Fibroblast of lung (primary cell): ENCODE measurements at regions not wholly inside any gene's neighbourhood (a gene's known extent, or its start where the extent isn't known, plus 50 kb on each side); places are given as distances from the start of the nearest gene placed in this dataset.
A peak's percentile ranks its signal among the peaks of the same experiment; 100 is the strongest.

Source experiments
- DNase-seq, 2 donors: peaks; one replicate each; pipeline versions ENCODE4 v3.0.0 to v3.0.0-alpha.2; 2010; ENCODE audit warnings: low read depth in 2 of 2
- H2AFZ ChIP-seq: 2 replicates; pipeline ENCODE4 v1.5.1; 2012; ENCODE audit warnings: low read length, control low read depth, inconsistent platforms
- H3K27ac ChIP-seq: 2 replicates; pipeline ENCODE4 v1.5.1; 2011; ENCODE audit warnings: low read length, control low read depth; ENCODE audit not compliant: insufficient read depth
- H3K27me3 ChIP-seq: 2 replicates; pipeline ENCODE4 v1.5.1; 2011; ENCODE audit warnings: mild to moderate bottlenecking, low read length; ENCODE audit not compliant: control insufficient read depth, insufficient read depth
- H3K36me3 ChIP-seq: 2 replicates; pipeline ENCODE4 v1.5.1; 2011; ENCODE audit warnings: low read length; ENCODE audit not compliant: control insufficient read depth, insufficient read depth
- H3K4me1 ChIP-seq: 2 replicates; pipeline ENCODE4 v1.5.1; 2011; ENCODE audit warnings: low read length; ENCODE audit not compliant: control insufficient read depth, insufficient read depth; ENCODE audit errors: extremely low read depth
- H3K4me2 ChIP-seq: 2 replicates; pipeline ENCODE4 v1.5.1; 2011; ENCODE audit warnings: low read length, control low read depth; ENCODE audit not compliant: insufficient read depth; ENCODE audit errors: extremely low read depth
- H3K4me3 ChIP-seq, 4 experiments: fragments of 200-600 bp in 1 of 4; sonication (generic) in 1 of 4; replicated peaks in 1 of 4; 2 replicates each; pipeline ENCODE4 v1.5.1; 2011 to 2016; ENCODE audit warnings: low read length in 4 of 4, low read depth in 3 of 4, mild to moderate bottlenecking in 3 of 4, control low read depth in 2 of 4, inconsistent platforms in 1 of 4, mixed read lengths in 1 of 4; ENCODE audit not compliant: insufficient read depth in 1 of 4; ENCODE audit errors: control extremely low read depth in 1 of 4
- H3K79me2 ChIP-seq: 2 replicates; pipeline ENCODE4 v1.5.1; 2012; ENCODE audit warnings: mild to moderate bottlenecking, low read length, inconsistent platforms; ENCODE audit not compliant: control insufficient read depth, insufficient read depth
- H3K9ac ChIP-seq: 2 replicates; pipeline ENCODE4 v1.5.1; 2011; ENCODE audit warnings: mild to moderate bottlenecking, low read length, control low read depth; ENCODE audit not compliant: insufficient read depth
- H3K9me3 ChIP-seq: 2 replicates; pipeline ENCODE4 v1.5.1; 2012; ENCODE audit warnings: low read depth, low read length; ENCODE audit not compliant: control insufficient read depth, insufficient read depth
- H4K20me1 ChIP-seq: 2 replicates; pipeline ENCODE4 v1.5.1; 2011; ENCODE audit warnings: low read length; ENCODE audit not compliant: control insufficient read depth, insufficient read depth; ENCODE audit errors: extremely low read depth
- EZH2 ChIP-seq: IDR thresholded peaks from 2 replicates; pipeline ENCODE4 v1.5.1; 2012; ENCODE audit warnings: low read length, control low read depth, mild to moderate bottlenecking; ENCODE audit errors: missing control alignments
- TF ChIP-seq, protein P1 (sequence below), 2 donors: IDR thresholded peaks in 1 of 2; conservative IDR thresholded peaks in 1 of 2; 1 replicate in 1 of 2; 2 replicates in 1 of 2; pipeline ENCODE4 v1.5.1; 2011 to 2012; ENCODE audit warnings: low read length in 2 of 2, control low read depth in 1 of 2, inconsistent platforms in 1 of 2, low read depth in 1 of 2, mild to moderate bottlenecking in 1 of 2

DNA sequence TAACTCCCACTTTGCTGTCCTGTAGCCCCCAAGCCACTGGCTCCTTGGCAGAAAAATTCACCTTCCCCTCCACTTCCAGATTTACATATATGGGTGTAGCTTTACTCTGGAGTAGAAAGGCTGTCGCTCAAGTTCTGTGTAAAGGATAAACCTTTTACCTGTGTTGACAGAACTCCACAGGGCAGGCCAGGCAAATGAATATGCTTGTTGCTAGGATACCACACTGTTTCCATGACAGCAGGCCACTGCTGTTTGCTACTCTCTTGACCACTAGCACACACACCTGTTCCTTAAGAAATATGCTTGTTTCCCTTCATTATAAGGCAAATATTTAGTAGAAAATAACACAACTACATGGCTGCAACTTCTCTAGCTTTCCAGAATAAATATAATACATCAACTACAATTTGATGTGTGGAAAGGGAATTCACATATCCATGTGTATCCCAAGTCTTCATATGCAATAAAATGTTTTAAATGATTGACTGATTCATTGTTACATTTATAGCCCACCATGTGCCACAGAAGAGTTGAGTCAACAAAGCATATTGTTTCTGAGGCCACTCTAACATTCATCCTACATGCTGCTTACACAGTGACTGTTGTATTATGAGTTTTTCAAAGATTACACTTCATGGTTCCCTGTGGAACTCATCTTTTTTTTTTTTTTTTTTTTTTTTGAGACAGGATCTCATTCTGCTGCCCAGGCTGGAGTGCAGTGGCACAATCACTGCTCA is 56.2 kb upstream of the ROCK1 start:
- DNase-seq = peak in 1 of 2 donors; percentile 11
- Histone ChIP-seq H3K27me3 (no peaks in the 10 kb centered on the region), H3K27ac (no peak overlapping the region), H2AFZ (no peak overlapping the region), H3K4me1 (peaks cover 2% of the 10 kb centered on the region), H3K9me3 (no peaks in the 10 kb centered on the region), H3K36me3 (no peaks in the 10 kb centered on the region), H3K4me3 (no peak overlapping the region), H3K79me2 (no peaks in the 10 kb centered on the region), H4K20me1 (no peaks in the 10 kb centered on the region), H3K4me2 (no peak overlapping the region), H3K9ac (no peak overlapping the region)
- TF ChIP-seq, protein P1, sequence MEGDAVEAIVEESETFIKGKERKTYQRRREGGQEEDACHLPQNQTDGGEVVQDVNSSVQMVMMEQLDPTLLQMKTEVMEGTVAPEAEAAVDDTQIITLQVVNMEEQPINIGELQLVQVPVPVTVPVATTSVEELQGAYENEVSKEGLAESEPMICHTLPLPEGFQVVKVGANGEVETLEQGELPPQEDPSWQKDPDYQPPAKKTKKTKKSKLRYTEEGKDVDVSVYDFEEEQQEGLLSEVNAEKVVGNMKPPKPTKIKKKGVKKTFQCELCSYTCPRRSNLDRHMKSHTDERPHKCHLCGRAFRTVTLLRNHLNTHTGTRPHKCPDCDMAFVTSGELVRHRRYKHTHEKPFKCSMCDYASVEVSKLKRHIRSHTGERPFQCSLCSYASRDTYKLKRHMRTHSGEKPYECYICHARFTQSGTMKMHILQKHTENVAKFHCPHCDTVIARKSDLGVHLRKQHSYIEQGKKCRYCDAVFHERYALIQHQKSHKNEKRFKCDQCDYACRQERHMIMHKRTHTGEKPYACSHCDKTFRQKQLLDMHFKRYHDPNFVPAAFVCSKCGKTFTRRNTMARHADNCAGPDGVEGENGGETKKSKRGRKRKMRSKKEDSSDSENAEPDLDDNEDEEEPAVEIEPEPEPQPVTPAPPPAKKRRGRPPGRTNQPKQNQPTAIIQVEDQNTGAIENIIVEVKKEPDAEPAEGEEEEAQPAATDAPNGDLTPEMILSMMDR (conservative IDR thresholded peaks at IDR 0.05 in 1 of 2, IDR thresholded peaks at IDR 0.05 in 1 of 2; ENCODE audit: low read depth in 1 of 2, low read length in 2 of 2) = no peak
- TF ChIP-seq EZH2 = no peak

GRCh38 chr18:21168880-21169279 is 57.3 kb upstream of the ROCK1 start:
- Histone ChIP-seq H3K36me3 (no peaks in the 10 kb centered on the region), H4K20me1 (no peaks in the 10 kb centered on the region), H3K27me3 (no peaks in the 10 kb centered on the region), H3K79me2 (no peaks in the 10 kb centered on the region), H3K4me2 (no peak overlapping the region), H2AFZ (no peak overlapping the region), H3K9me3 (no peaks in the 10 kb centered on the region), H3K27ac (no peak overlapping the region), H3K9ac (no peak overlapping the region), H3K4me3 (no peak overlapping the region), H3K4me1 (no peaks in the 10 kb centered on the region)
- DNase-seq = no peak
- TF ChIP-seq, protein P1 (conservative IDR thresholded peaks at IDR 0.05 in 1 of 2, IDR thresholded peaks at IDR 0.05 in 1 of 2; ENCODE audit: low read depth in 1 of 2, low read length in 2 of 2) = no peak
- TF ChIP-seq EZH2 = no peak

DNA sequence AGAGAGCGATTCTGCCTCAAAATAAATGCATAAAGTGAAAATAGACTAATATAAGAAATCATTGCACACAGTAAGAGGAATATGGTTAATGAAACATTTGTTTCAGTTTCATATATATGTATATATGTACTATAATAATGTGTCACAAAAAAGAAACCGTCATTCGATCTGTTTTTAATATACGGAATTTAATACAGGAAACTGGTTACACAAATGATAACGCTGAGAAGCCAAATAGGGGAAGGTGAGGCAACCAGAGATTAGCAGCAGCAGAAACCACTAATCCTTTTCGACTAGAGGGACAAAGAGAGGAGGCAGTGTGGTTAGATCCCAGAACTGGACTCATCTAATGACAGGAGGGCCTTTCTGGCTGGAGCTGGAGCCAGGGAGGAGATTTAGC is 64.2 kb upstream of the GREB1L start:
- no peak for DNase-seq
- H3K27me3 ChIP-seq = no peaks in the 10 kb centered on the region
- TF ChIP-seq, protein P1 (conservative IDR thresholded peaks at IDR 0.05 in 1 of 2, IDR thresholded peaks at IDR 0.05 in 1 of 2; ENCODE audit: low read depth in 1 of 2, low read length in 2 of 2) = no peak
- TF ChIP-seq EZH2 = no peak
- H3K79me2 ChIP-seq = no peaks in the 10 kb centered on the region
- no peaks in the 10 kb centered on the region for H3K36me3 ChIP-seq
- no peaks in the 10 kb centered on the region for H4K20me1 ChIP-seq
- no peak overlapping the region for H3K9ac ChIP-seq
- no peak overlapping the region for H3K27ac ChIP-seq
- H3K4me1 ChIP-seq = no peaks in the 10 kb centered on the region
- no peaks in the 10 kb centered on the region for H3K9me3 ChIP-seq
- H3K4me2 ChIP-seq = no peak overlapping the region
- no peak overlapping the region for H3K4me3 ChIP-seq
- H2AFZ ChIP-seq = peak overlapping the region; percentile 45
